Rectal smooth muscle tissue (tissue), 1 donor: ENCODE measurements at regions not wholly inside any gene's neighbourhood (a gene's known extent, or its start where the extent isn't known, plus 50 kb on each side); places are given as distances from the start of the nearest gene placed in this dataset.
A peak's percentile ranks its signal among the peaks of the same experiment; 100 is the strongest.
"Not testable (repeated sequence)": the region's sequence is repeated elsewhere in the genome, so short reads cannot be mapped to it uniquely, and the experiment has no call there.

Experiments used
- H3K27ac ChIP-seq: one replicate; pipeline ENCODE4 v1.7.0; 2013; ENCODE audit warnings: low read depth, low read length, inconsistent platforms
- H3K27me3 ChIP-seq: one replicate; pipeline ENCODE4 v1.7.0; 2013; ENCODE audit warnings: low read length; ENCODE audit not compliant: control insufficient read depth, insufficient read depth
- H3K36me3 ChIP-seq: one replicate; pipeline ENCODE4 v1.7.0; 2013; ENCODE audit warnings: low read length; ENCODE audit not compliant: control insufficient read depth, insufficient read depth
- H3K4me1 ChIP-seq: one replicate; pipeline ENCODE4 v1.7.0; 2013; ENCODE audit warnings: low read length; ENCODE audit not compliant: control insufficient read depth, insufficient read depth
- H3K4me3 ChIP-seq: one replicate; pipeline ENCODE4 v1.7.0; 2013; ENCODE audit warnings: low read length
- H3K9ac ChIP-seq: one replicate; pipeline ENCODE4 v1.7.0; 2013; ENCODE audit warnings: low read length

DNA sequence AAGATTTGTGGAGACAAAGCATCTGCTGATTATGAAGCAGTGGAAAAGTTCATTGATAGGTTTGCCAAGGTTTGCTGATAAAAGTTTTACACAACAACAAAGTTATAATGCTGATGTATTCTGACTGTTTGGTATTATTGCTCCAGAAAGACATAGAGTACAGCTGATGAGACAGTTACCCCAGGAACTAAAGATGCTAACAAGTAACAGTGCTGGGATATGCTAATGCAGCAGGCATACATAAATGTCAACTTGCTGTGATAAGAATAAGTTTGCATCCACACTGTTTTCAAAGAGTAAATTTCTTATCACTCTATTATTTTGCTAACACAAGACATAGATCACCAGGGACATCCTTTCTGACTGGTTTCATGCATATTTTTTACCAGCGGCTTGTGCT is 1221.3 kb upstream of the CELF4 start:
- Histone ChIP-seq H3K36me3 (no peaks in the 10 kb centered on the region), H3K27me3 (no peaks in the 10 kb centered on the region), H3K4me3 (no peak overlapping the region), H3K4me1 (no peaks in the 10 kb centered on the region), H3K27ac (no peak overlapping the region), H3K9ac (no peak overlapping the region)

GRCh38 chr18:38771620-38772019 is 1206.0 kb upstream of the CELF4 start:
- H3K4me3 ChIP-seq, H3K4me1 ChIP-seq, H3K27me3 ChIP-seq, H3K27ac ChIP-seq, H3K9ac ChIP-seq, H3K36me3 ChIP-seq: not testable (repeated sequence)

- Histone ChIP-seq H3K27me3 (no peaks in the 10 kb centered on the region), H3K4me3 (no peak overlapping the region), H3K9ac (no peak overlapping the region), H3K27ac (no peak overlapping the region), H3K36me3 (no peaks in the 10 kb centered on the region), H3K4me1 (no peaks in the 10 kb centered on the region)
These were observed 1202.9 kb upstream of the CELF4 start for GRCh38 chr18:38768504-38768903.

- H3K27me3 ChIP-seq = no peaks in the 10 kb centered on the region
- H3K9ac ChIP-seq = no peak overlapping the region
These were observed 1193.9 kb upstream of the CELF4 start for GRCh38 chr18:38759457-38759856.

DNA sequence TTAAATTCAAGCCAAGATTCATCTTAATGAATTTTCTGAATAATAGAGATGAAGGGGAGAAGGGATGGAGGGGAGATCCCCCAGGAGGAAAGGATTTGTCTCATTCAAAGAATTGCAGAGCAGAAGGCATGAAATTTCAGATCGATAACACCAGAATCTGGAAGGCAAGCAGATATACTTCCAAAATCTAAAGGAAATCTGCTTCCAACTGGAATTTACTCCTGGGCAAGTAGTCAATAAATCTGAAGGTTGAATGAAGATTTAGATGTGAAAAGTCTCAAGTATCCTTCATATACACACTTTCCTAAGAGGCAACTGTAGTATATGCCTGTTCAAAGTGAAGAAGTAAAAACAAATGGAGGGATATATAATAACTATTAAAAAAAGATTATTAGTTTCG is 1190.8 kb upstream of the CELF4 start:
- Histone ChIP-seq H3K27me3 (no peaks in the 10 kb centered on the region), H3K27ac (no peak overlapping the region), H3K9ac (no peak overlapping the region), H3K36me3 (no peaks in the 10 kb centered on the region), H3K4me3 (no peak overlapping the region), H3K4me1 (no peaks in the 10 kb centered on the region)

More at GRCh38 chr18:38759457-38759856, 1193.9 kb upstream of the CELF4 start:
- Histone ChIP-seq H3K27ac (no peak overlapping the region), H3K36me3 (no peaks in the 10 kb centered on the region), H3K4me3 (no peak overlapping the region), H3K4me1 (no peaks in the 10 kb centered on the region)

GRCh38 chr18:38752430-38752829 is 1186.8 kb upstream of the CELF4 start:
- H3K4me1 ChIP-seq = no peaks in the 10 kb centered on the region
- H3K27me3 ChIP-seq = no peaks in the 10 kb centered on the region
- no peak overlapping the region for H3K9ac ChIP-seq
- no peak overlapping the region for H3K4me3 ChIP-seq
- no peak overlapping the region for H3K27ac ChIP-seq
- H3K36me3 ChIP-seq = no peaks in the 10 kb centered on the region

DNA sequence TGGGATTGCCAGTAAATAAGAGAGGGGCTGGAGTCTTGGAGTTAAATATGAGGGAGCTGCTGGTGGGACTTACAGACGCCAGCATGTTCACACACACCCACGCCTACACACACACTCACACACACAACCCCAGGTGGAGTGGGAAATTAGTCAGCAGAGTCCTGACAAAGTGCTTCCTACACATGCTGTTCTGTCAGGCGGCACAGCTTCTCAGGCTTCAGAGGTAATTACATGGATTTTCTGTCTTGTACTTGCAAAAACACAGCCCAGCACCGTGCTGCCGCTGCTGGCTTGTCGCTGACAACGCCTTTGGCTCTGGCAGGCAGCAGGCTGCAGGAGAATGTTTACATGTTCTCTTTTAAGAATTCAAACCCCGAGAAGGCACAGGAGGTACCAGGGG is 1186.3 kb upstream of the CELF4 start:
- Histone ChIP-seq H3K9ac (no peak overlapping the region), H3K4me1 (no peaks in the 10 kb centered on the region), H3K27me3 (no peaks in the 10 kb centered on the region), H3K36me3 (no peaks in the 10 kb centered on the region), H3K4me3 (peak overlapping the region; percentile 23), H3K27ac (no peak overlapping the region)

DNA sequence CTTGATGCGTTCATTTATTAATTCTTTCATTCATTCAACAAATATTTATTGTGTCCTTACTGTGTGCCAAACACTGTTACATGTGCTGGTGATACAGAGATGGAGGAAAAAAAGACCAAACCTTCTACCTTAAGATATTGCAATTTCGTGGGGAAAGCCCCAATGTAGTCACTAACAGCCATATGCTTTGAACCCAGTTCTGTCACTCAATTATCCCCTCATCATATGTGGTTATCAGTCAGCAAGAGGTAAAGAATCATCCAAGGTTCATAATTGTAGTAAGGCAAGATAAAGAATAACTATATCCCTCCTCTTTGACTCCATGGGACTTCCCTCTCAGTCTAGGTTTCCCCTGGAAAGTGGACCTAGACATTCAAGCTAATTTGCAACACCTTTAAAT is 1185.6 kb upstream of the CELF4 start:
- Histone ChIP-seq H3K27ac (no peak overlapping the region), H3K27me3 (no peaks in the 10 kb centered on the region)

DNA sequence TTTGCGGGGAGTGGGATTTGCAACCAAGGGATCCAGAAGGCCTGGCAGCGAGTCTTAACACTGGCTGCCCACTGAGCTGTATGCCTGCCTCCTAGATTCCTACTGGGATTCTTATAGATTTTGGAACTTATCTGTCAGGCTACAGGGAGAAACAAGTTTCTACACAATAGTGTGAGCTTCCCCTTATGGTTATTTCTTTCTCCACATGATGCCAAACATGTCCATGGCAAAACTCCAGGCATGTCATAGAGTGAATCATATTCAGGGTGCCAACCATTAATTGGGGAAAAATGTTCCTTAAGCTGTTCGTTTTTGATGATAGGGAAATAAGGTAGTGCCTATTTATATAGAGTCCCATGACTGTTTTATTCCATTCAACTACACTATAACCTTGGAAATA is 1185.2 kb upstream of the CELF4 start:
- Histone ChIP-seq H3K4me1 (no peaks in the 10 kb centered on the region), H3K36me3 (no peaks in the 10 kb centered on the region), H3K4me3 (no peak overlapping the region), H3K27ac (no peak overlapping the region), H3K9ac (no peak overlapping the region), H3K27me3 (no peaks in the 10 kb centered on the region)

More for the DNA sequence above, 1185.6 kb upstream of the CELF4 start:
- Histone ChIP-seq H3K4me1 (no peaks in the 10 kb centered on the region), H3K4me3 (no peak overlapping the region), H3K9ac (no peak overlapping the region), H3K36me3 (no peaks in the 10 kb centered on the region)

DNA sequence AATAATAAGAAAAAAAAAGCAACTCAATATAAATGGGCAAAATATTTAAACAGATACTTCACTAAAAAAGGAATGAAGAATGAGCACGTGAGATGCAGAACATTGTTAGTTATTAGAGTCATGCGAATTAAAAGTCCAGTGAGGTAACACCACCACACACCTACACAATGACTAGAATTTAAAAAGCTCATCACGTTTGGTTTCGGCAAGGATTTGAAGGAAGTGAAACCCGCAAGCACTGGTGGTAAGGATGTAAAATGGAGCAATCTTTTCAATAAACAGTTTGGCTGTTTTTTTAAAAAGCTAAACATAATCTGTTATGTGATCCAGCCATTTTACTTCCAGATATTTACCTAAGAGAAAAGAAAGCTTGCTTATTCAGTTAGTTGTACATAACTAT is 1181.6 kb upstream of the CELF4 start:
- no peaks in the 10 kb centered on the region for H3K27me3 ChIP-seq
- no peaks in the 10 kb centered on the region for H3K4me1 ChIP-seq
- no peaks in the 10 kb centered on the region for H3K36me3 ChIP-seq
- no peak overlapping the region for H3K4me3 ChIP-seq
- H3K27ac ChIP-seq = no peak overlapping the region
- no peak overlapping the region for H3K9ac ChIP-seq

DNA sequence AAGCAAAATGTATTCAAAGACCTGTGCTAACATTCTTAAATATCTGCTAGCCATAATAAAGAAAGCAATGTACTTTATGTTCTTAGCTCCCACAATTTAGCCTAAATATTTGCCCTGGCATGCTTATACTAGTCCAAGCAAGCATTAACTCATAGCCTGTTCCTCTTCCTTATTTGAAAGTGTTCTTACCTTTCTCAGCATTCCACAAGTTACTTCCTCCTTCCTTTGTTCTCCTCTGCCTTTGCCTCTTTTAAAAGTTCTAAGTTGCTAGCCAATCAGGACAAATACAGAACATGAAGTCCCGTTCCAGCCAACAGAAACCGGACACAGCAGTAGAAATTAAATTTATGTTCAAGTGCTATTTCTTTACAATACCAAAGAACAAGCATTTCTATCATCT is 1154.6 kb upstream of the CELF4 start:
- H3K27me3 ChIP-seq, H3K27ac ChIP-seq, H3K9ac ChIP-seq: not testable (repeated sequence)

GRCh38 chr18:38718365-38718901 is 1152.8 kb upstream of the CELF4 start:
- Histone ChIP-seq H3K4me3 (no peak overlapping the region), H3K4me1 (no peaks in the 10 kb centered on the region), H3K36me3 (no peaks in the 10 kb centered on the region), H3K9ac (no peak overlapping the region), H3K27me3 (no peaks in the 10 kb centered on the region), H3K27ac (no peak overlapping the region)

More for the DNA sequence above, 1154.6 kb upstream of the CELF4 start:
- not testable (repeated sequence) for H3K4me1 ChIP-seq, H3K36me3 ChIP-seq, H3K4me3 ChIP-seq

GRCh38 chr18:38709122-38709521 is 1143.5 kb upstream of the CELF4 start:
- Histone ChIP-seq H3K27me3 (no peaks in the 10 kb centered on the region), H3K4me3 (no peak overlapping the region), H3K36me3 (no peaks in the 10 kb centered on the region), H3K27ac (no peak overlapping the region), H3K4me1 (no peaks in the 10 kb centered on the region), H3K9ac (no peak overlapping the region)
